IMR-90 (cell line): ENCODE measurements at regions not wholly inside any gene's neighbourhood (a gene's known extent, or its start where the extent isn't known, plus 50 kb on each side); places are given as distances from the start of the nearest gene placed in this dataset.

Experiments
- CTCF ChIP-seq: conservative IDR thresholded peaks from 2 replicates; pipeline ENCODE4 v1.5.1; 2012; ENCODE audit warnings: mild to moderate bottlenecking, low read depth, low read length, improper control_type of control experiment
- MXI1 ChIP-seq: IDR thresholded peaks from 2 replicates; pipeline ENCODE4 v1.6.1; 2012; ENCODE audit warnings: low read depth, mild to moderate bottlenecking, low read length, moderate library complexity, borderline replicate concordance
- POLR2A ChIP-seq: IDR thresholded peaks from 2 replicates; pipeline ENCODE4 v1.6.1; 2012; ENCODE audit warnings: mild to moderate bottlenecking, low read depth, low read length

GRCh38 chr19:28208745-28209144, 1004.2 kb downstream of the UQCRFS1 start:
- TF ChIP-seq MXI1: no peak
- no peak for TF ChIP-seq CTCF
- TF ChIP-seq POLR2A: no peak
